BLaER1 (cell line): ENCODE measurements at regions not wholly inside any gene's neighbourhood (a gene's known extent, or its start where the extent isn't known, plus 50 kb on each side); places are given as distances from the start of the nearest gene placed in this dataset.

Source experiments
- H3K27ac ChIP-seq: shearing (Covaris generic); formaldehyde crosslinking; 2 replicates; pipeline ENCODE4 v1.8.1; 2022
- H3K27me3 ChIP-seq: shearing (Covaris generic); formaldehyde crosslinking; 2 replicates; pipeline ENCODE4 v1.8.1; 2022
- H3K36me3 ChIP-seq: shearing (Covaris generic); formaldehyde crosslinking; 2 replicates; pipeline ENCODE4 v1.8.1; 2022
- H3K4me1 ChIP-seq: shearing (Covaris generic); formaldehyde crosslinking; 2 replicates; pipeline ENCODE4 v1.8.1; 2022
- H3K4me2 ChIP-seq: shearing (Covaris generic); formaldehyde crosslinking; 2 replicates; pipeline ENCODE4 v1.8.1; 2022
- H3K4me3 ChIP-seq: shearing (Covaris generic); formaldehyde crosslinking; 2 replicates; pipeline ENCODE4 v1.8.1; 2022
- H3K9ac ChIP-seq: shearing (Covaris generic); formaldehyde crosslinking; 2 replicates; pipeline ENCODE4 v1.8.1; 2022
- H3K9me3 ChIP-seq: shearing (Covaris generic); formaldehyde crosslinking; 2 replicates; pipeline ENCODE4 v1.8.1; 2022
- H4K20me1 ChIP-seq: shearing (Covaris generic); formaldehyde crosslinking; 2 replicates; pipeline ENCODE4 v1.8.1; 2022
- Cebpa-rat ChIP-seq: shearing (Covaris generic); IDR thresholded peaks from 2 replicates; pipeline ENCODE4 v1.8.1; 2022

DNA sequence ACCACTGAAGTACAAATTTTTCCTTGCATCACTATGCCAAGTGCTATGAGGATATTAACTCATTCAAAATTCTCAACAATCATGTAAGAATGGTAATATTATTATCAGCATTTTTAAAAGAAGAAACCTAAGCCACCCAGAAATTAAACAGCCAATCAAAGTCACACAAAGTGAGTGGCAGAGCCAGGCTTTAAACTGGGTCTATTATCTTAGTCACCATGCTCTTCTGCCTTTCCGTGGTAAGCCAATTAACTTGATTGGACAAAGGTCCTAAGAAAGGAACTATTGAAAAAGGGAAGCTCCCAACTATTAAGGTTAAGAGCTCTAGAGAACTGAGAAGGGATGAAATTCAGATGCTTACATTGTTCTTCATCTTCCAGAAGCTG, 111.5 kb downstream of the ASB9 start:
- TF ChIP-seq Cebpa-rat: no peak
- no peaks in the 10 kb centered on the region for H3K36me3 ChIP-seq
- no peak overlapping the region for H3K4me2 ChIP-seq
- peaks cover 88% of the 10 kb centered on the region for H3K27me3 ChIP-seq
- no peak overlapping the region for H3K9ac ChIP-seq
- H4K20me1 ChIP-seq: no peaks in the 10 kb centered on the region; the same call in 1 of the 2 replicates
- H3K4me1 ChIP-seq: no peaks in the 10 kb centered on the region
- H3K4me3 ChIP-seq: no peak overlapping the region
- H3K27ac ChIP-seq: no peak overlapping the region
- H3K9me3 ChIP-seq: no peaks in the 10 kb centered on the region

- H3K4me1 ChIP-seq: no peaks in the 10 kb centered on the region
- no peak overlapping the region for H3K4me2 ChIP-seq
- peaks cover 88% of the 10 kb centered on the region for H3K27me3 ChIP-seq
- no peak overlapping the region for H3K4me3 ChIP-seq
- no peaks in the 10 kb centered on the region; the same call in 1 of the 2 replicates for H4K20me1 ChIP-seq
- H3K27ac ChIP-seq: no peak overlapping the region
- H3K9me3 ChIP-seq: no peaks in the 10 kb centered on the region
- no peak for TF ChIP-seq Cebpa-rat
- no peaks in the 10 kb centered on the region for H3K36me3 ChIP-seq
- H3K9ac ChIP-seq: no peak overlapping the region
Observed at GRCh38 chrX:15157624-15158023, 112.3 kb downstream of the ASB9 start.

DNA sequence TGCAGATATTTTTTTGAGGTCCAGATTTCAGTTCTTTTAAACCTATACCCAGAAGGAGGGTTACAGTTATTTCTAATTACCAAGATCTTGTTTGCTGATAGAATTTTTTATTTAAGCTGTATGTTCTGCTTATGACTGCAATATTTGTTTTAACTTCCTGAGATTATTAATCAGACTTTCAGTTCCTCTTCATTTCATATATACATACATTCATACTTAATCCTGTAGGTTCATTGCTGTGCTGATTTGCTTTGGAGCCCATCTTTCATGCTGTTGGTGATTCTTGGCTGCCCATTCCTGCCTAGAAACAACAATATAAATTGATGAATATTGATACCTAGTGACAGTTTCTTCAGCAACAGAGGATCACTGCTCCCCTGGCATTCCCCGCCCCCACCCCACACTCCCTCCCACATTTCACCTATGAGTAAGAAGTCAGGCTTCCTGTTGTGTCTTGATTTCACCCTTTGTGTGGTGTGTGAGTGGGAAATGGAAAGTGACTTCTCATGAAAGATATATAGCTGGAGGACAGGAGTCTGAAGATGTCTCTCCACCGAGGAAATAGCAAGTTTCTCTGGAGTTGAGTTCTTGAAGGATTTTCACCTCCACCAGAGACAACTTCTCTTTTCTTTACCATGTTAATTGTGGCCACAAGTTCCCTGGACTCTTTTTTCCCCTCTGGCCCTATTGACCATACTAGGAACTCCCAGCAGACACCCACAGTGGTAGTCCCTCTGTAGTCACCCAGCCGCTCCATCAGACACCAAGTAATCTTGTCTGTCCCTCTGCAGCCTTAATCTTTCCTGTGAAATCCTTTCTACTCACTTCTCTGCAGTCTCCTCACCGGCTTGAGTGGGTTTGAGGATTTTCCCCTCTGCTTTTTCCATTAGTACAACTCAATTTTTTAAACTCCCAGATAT, 118.4 kb downstream of the ASB9 start:
- Histone ChIP-seq H3K4me2 (no peak overlapping the region), H3K27me3 (peaks cover 80% of the 10 kb centered on the region), H4K20me1 (no peaks in the 10 kb centered on the region; the same call in 1 of the 2 replicates), H3K36me3 (no peaks in the 10 kb centered on the region), H3K27ac (no peak overlapping the region), H3K4me3 (no peak overlapping the region), H3K4me1 (no peaks in the 10 kb centered on the region), H3K9me3 (no peaks in the 10 kb centered on the region), H3K9ac (no peak overlapping the region)
- TF ChIP-seq Cebpa-rat: no peak

DNA sequence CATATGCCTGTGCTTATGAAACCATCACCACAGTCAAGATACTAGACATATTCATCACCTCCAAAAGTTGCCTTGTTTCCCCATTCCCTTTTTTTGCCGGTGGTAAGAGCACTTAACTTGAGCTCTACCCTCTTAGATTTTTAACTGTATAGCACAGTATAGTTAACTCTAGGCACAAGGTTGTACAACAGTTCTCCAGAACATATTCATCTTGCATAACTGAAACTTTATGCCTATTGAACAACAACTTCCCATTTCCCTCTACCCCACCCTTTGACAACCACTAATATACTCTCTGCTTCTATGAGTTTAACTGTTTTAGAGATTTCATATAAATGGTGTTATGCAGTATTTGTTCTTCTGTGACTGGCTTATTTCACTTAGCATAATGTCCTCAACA, 119.3 kb downstream of the ASB9 start:
- Histone ChIP-seq H3K4me3 (no peak overlapping the region), H3K9me3 (no peaks in the 10 kb centered on the region), H3K27ac (no peak overlapping the region), H3K4me2 (no peak overlapping the region), H3K9ac (no peak overlapping the region), H3K27me3 (peaks cover 75% of the 10 kb centered on the region), H3K36me3 (no peaks in the 10 kb centered on the region), H4K20me1 (no peaks in the 10 kb centered on the region; the same call in 1 of the 2 replicates), H3K4me1 (no peaks in the 10 kb centered on the region)
- no peak for TF ChIP-seq Cebpa-rat

- Histone ChIP-seq H3K27ac (no peak overlapping the region), H4K20me1 (no peaks in the 10 kb centered on the region; the same call in 1 of the 2 replicates), H3K4me3 (no peak overlapping the region), H3K9ac (no peak overlapping the region), H3K27me3 (peaks cover 79% of the 10 kb centered on the region), H3K9me3 (no peaks in the 10 kb centered on the region), H3K4me1 (no peaks in the 10 kb centered on the region), H3K36me3 (no peaks in the 10 kb centered on the region), H3K4me2 (no peak overlapping the region)
- TF ChIP-seq Cebpa-rat: no peak
Observed at GRCh38 chrX:15146515-15146914, 123.4 kb downstream of the ASB9 start.

GRCh38 chrX:15143825-15144121, 126.1 kb downstream of the ASB9 start:
- no peaks in the 10 kb centered on the region for H3K4me1 ChIP-seq
- no peaks in the 10 kb centered on the region; the same call in 1 of the 2 replicates for H4K20me1 ChIP-seq
- no peaks in the 10 kb centered on the region for H3K9me3 ChIP-seq
- TF ChIP-seq Cebpa-rat: no peak
- H3K4me3 ChIP-seq: no peak overlapping the region
- no peak overlapping the region for H3K9ac ChIP-seq
- no peak overlapping the region for H3K4me2 ChIP-seq
- H3K27ac ChIP-seq: no peak overlapping the region
- H3K36me3 ChIP-seq: no peaks in the 10 kb centered on the region
- H3K27me3 ChIP-seq: peaks cover 84% of the 10 kb centered on the region

DNA sequence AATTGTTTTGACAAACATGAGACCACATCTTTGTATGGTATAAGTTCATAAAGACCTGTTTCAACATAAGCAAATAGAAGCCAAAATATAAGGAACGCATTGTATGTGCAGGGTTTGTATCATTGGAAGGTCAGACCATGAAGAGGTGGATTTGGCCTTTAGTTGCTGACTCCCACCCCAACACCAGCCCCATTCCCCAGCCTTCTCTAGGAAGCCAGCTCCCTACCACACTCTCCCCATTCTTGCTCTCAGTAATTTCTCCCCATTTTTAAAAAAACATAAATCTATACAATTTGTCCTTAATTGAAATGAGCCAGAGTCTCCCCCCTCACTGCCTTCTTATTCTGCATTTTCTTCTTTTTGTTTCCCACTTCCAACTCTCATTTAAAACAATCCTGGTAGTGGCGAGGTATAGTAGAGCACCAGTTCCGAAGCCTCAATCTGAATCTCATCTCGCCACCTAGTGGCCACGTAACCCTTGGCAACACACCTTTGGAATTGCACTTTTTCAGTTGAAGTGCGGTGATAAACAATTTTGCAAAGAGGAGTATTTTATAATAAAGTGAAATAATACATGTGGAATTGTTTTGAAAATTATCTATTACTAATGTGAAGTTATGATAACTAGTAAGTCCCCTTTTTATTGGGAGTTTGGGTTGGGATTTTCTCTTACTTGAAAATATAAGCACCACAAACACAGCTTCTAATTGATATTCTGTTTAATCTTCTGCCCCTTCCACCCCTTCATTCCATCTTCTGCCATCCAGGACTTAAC, 126.6 kb downstream of the ASB9 start:
- Histone ChIP-seq H3K27me3 (peaks cover 84% of the 10 kb centered on the region), H3K27ac (no peak overlapping the region), H3K9me3 (no peaks in the 10 kb centered on the region), H3K4me3 (no peak overlapping the region), H3K36me3 (no peaks in the 10 kb centered on the region), H4K20me1 (no peaks in the 10 kb centered on the region; the same call in 1 of the 2 replicates), H3K9ac (no peak overlapping the region), H3K4me1 (no peaks in the 10 kb centered on the region), H3K4me2 (no peak overlapping the region)
- no peak for TF ChIP-seq Cebpa-rat

- Histone ChIP-seq H3K36me3 (no peaks in the 10 kb centered on the region), H3K9me3 (no peaks in the 10 kb centered on the region), H3K9ac (no peak overlapping the region), H3K4me2 (no peak overlapping the region), H3K27ac (no peak overlapping the region), H3K4me3 (no peak overlapping the region), H3K27me3 (peaks cover 84% of the 10 kb centered on the region), H3K4me1 (no peaks in the 10 kb centered on the region), H4K20me1 (no peaks in the 10 kb centered on the region; the same call in 1 of the 2 replicates)
- no peak for TF ChIP-seq Cebpa-rat
Observed at GRCh38 chrX:15142084-15142715, 127.7 kb downstream of the ASB9 start.

DNA sequence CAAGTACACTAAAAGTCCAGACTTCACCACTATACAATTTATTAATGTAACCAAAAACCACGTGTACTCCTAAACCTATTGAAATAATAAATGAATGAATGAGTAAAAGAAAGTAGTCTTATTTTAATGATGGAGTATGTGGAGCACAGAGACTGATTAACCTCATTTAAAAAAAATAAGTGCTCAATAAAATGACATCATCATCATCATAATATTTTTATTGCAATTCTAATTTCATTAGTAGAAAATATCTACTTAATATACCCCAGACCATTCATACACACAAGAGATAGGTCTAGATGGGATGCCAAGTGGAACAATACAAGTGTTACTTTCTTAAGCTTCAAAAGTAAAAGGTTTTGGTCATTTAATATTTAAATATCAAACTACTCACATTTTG, 133.1 kb downstream of the ASB9 start:
- H4K20me1 ChIP-seq: no peaks in the 10 kb centered on the region; the same call in 1 of the 2 replicates
- H3K9me3 ChIP-seq: no peaks in the 10 kb centered on the region
- H3K27ac ChIP-seq: no peak overlapping the region
- no peak overlapping the region for H3K9ac ChIP-seq
- no peak for TF ChIP-seq Cebpa-rat
- H3K4me3 ChIP-seq: no peak overlapping the region
- no peaks in the 10 kb centered on the region for H3K4me1 ChIP-seq
- H3K36me3 ChIP-seq: no peaks in the 10 kb centered on the region
- no peak overlapping the region for H3K4me2 ChIP-seq
- peaks cover 67% of the 10 kb centered on the region for H3K27me3 ChIP-seq
